IMR-90 (cell line): ENCODE measurements at regions not wholly inside any gene's neighbourhood (a gene's known extent, or its start where the extent isn't known, plus 50 kb on each side); places are given as distances from the start of the nearest gene placed in this dataset.

Experiments used
- ATAC-seq: fragments of 200-7000 bp; cut with Tn5 transposase; 2 replicates; pipeline ENCODE4 v1.9.1; 2020; ENCODE audit warnings: low read depth, mild to moderate bottlenecking, moderate library complexity
- BruUV-seq: library from RNA; stranded (reverse); fragments of 400-500 nt; replicated peaks from 2 replicates; lab custom pipeline; 2021; lab: Mats Ljungman, UMichigan
- CTCF ChIA-PET: fragments of 300-600 bp; formaldehyde crosslinking; extraction: SDS; loops from one replicate; lab custom pipeline; 2021; ENCODE audit warnings: antibody characterized with exemption; lab: Yijun Ruan, JAX
- POLR2A ChIA-PET: fragments of 300-600 bp; sonication (Branson Sonifier 250); formaldehyde crosslinking; loops from one replicate; lab custom pipeline; 2022; ENCODE audit warnings: antibody characterized with exemption; ENCODE audit not compliant: unreplicated experiment; lab: Charles Lee
- DNase-seq: peaks from one replicate; pipeline ENCODE4 v3.0.0; 2013
- H2AFZ ChIP-seq: replicated peaks from 2 replicates; pipeline ENCODE3; 2013; ENCODE audit warnings: low read length, mild to moderate bottlenecking; ENCODE audit not compliant: poor library complexity
- H2AK5ac ChIP-seq: 2 replicates; pipeline ENCODE4 v1.6.1; 2013; ENCODE audit warnings: low read depth, low read length, inconsistent platforms
- H2AK9ac ChIP-seq: replicated peaks from 2 replicates; pipeline ENCODE3; 2013; ENCODE audit warnings: mild to moderate bottlenecking, low read depth, low read length, moderate library complexity; ENCODE audit not compliant: poor library complexity
- H2BK120ac ChIP-seq: 2 replicates; pipeline ENCODE4 v1.6.1; 2013; ENCODE audit warnings: low read depth, low read length, inconsistent platforms
- H2BK15ac ChIP-seq: 3 replicates; pipeline ENCODE4 v1.6.1; 2013; ENCODE audit warnings: low read depth, low read length, inconsistent platforms
- H2BK20ac ChIP-seq: 2 replicates; pipeline ENCODE4 v1.6.1; 2013; ENCODE audit warnings: low read depth, mild to moderate bottlenecking, inconsistent platforms, low read length, moderate library complexity
- H2BK5ac ChIP-seq: 2 replicates; pipeline ENCODE4 v1.6.1; 2013; ENCODE audit warnings: mild to moderate bottlenecking, low read depth, low read length, inconsistent platforms; ENCODE audit not compliant: poor library complexity, severe bottlenecking
- H3K14ac ChIP-seq: replicated peaks from 2 replicates; pipeline ENCODE4 v1.6.1; 2013; ENCODE audit warnings: low read depth, low read length, inconsistent platforms
- H3K18ac ChIP-seq: 2 replicates; pipeline ENCODE4 v1.6.1; 2013; ENCODE audit warnings: low read depth, low read length, control low read depth
- H3K23ac ChIP-seq: 2 replicates; pipeline ENCODE4 v1.6.1; 2013; ENCODE audit warnings: low read depth, low read length, inconsistent platforms
- H3K27ac ChIP-seq: 2 replicates; pipeline ENCODE4 v1.5.1; 2013; ENCODE audit warnings: mild to moderate bottlenecking, control low read depth, low read length; ENCODE audit not compliant: insufficient read depth
- H3K27me3 ChIP-seq: 2 replicates; pipeline ENCODE4 v1.6.1; 2013; ENCODE audit warnings: low read length; ENCODE audit not compliant: control insufficient read depth, insufficient read depth
- H3K36me3 ChIP-seq: 2 replicates; pipeline ENCODE4 v1.6.1; 2013; ENCODE audit warnings: low read length, mixed read lengths; ENCODE audit not compliant: control insufficient read depth, insufficient read depth
- H3K4ac ChIP-seq: 2 replicates; pipeline ENCODE4 v1.6.1; 2013; ENCODE audit warnings: low read depth, low read length, inconsistent platforms
- H3K4me1 ChIP-seq: 2 replicates; pipeline ENCODE4 v1.6.1; 2013; ENCODE audit warnings: low read length, mixed read lengths; ENCODE audit not compliant: control insufficient read depth, insufficient read depth
- H3K4me2 ChIP-seq: 2 replicates; pipeline ENCODE4 v1.6.1; 2013; ENCODE audit warnings: low read depth, mild to moderate bottlenecking, control low read depth, low read length, moderate library complexity
- H3K4me3 ChIP-seq: 2 replicates; pipeline ENCODE4 v1.5.1; 2013; ENCODE audit warnings: low read depth, mild to moderate bottlenecking, control low read depth, low read length, moderate library complexity; ENCODE audit not compliant: insufficient read depth
- H3K56ac ChIP-seq: 2 replicates; pipeline ENCODE4 v1.6.1; 2013; ENCODE audit warnings: low read length, inconsistent platforms; ENCODE audit not compliant: insufficient read depth; ENCODE audit errors: extremely low read depth
- H3K79me1 ChIP-seq, 2 experiments: 2 replicates each; pipeline ENCODE4 v1.6.1; 2013; ENCODE audit warnings: low read length in 2 of 2, inconsistent platforms in 1 of 2, low read depth in 1 of 2
- H3K9ac ChIP-seq: 2 replicates; pipeline ENCODE4 v1.6.1; 2013; ENCODE audit warnings: low read depth, low read length, control low read depth
- H3K9me1 ChIP-seq: 2 replicates; pipeline ENCODE4 v1.6.1; 2013; ENCODE audit warnings: low read length, inconsistent platforms; ENCODE audit not compliant: insufficient read depth
- H3K9me3 ChIP-seq: 2 replicates; pipeline ENCODE4 v1.6.1; 2013; ENCODE audit warnings: low read length; ENCODE audit not compliant: control insufficient read depth, insufficient read depth
- H4K20me1 ChIP-seq: 2 replicates; pipeline ENCODE4 v1.6.1; 2013; ENCODE audit warnings: low read length, inconsistent platforms; ENCODE audit not compliant: insufficient read depth
- H4K5ac ChIP-seq: 2 replicates; pipeline ENCODE4 v1.6.1; 2013; ENCODE audit warnings: mild to moderate bottlenecking, low read depth, low read length, control low read depth
- H4K8ac ChIP-seq, 2 experiments: 2 replicates each; pipeline ENCODE4 v1.6.1; 2013; ENCODE audit warnings: low read depth in 2 of 2, low read length in 2 of 2, control low read depth in 1 of 2, inconsistent platforms in 1 of 2
- H4K91ac ChIP-seq: 2 replicates; pipeline ENCODE4 v1.6.1; 2013; ENCODE audit warnings: low read depth, low read length, inconsistent platforms; ENCODE audit not compliant: insufficient read depth
- BHLHE40 ChIP-seq: fragments of 150-350 bp; IDR thresholded peaks from 2 replicates; pipeline ENCODE4 v1.6.1; 2016; ENCODE audit warnings: mild to moderate bottlenecking, low read depth, low read length
- FOS ChIP-seq: fragments of 150-350 bp; IDR thresholded peaks from 2 replicates; pipeline ENCODE4 v1.6.1; 2016; ENCODE audit warnings: low read depth, low read length
- MAFK ChIP-seq: IDR thresholded peaks from 2 replicates; pipeline ENCODE4 v1.6.1; 2012; ENCODE audit warnings: low read depth, low read length, improper control_type of control experiment
- MAZ ChIP-seq: IDR thresholded peaks from 2 replicates; pipeline ENCODE4 v1.6.1; 2012; ENCODE audit warnings: low read depth, mild to moderate bottlenecking, low read length, improper control_type of control experiment, moderate library complexity, borderline replicate concordance
- WGBS, 2 experiments: methylation state at CpG; one replicate each; pipeline versions ENCODE4 v1.1.5 to v1.1.7; 2013; ENCODE audit warnings: missing lambda C conversion rate in 2 of 2; ENCODE audit not compliant: insufficient read length in 1 of 2; ENCODE audit errors: extremely low coverage in 2 of 2; 5-methylcytosine and 5-hydroxymethylcytosine counted together
- dilution Hi-C: fragments of 300-500 bp; cut with HindIII; formaldehyde crosslinking; loops from one replicate; pipeline ENCODE4 v1.14.3; 2018; ENCODE audit warnings: low sequenced_read_pairs; ENCODE audit not compliant: unreplicated experiment
- in situ Hi-C: fragments of 300-500 bp; cut with MboI; formaldehyde crosslinking; loops from 3 replicates; pipeline ENCODE4 v1.14.3; 2019; ENCODE audit warnings: low sequenced_read_pairs, inconsistent platforms, mixed read lengths
- intact Hi-C: fragments of 100-400 bp; cut with micrococcal nuclease; formaldehyde crosslinking; loops from 2 replicates; pipeline ENCODE4 v1.10.0; 2022

GRCh38 chr15:62895139-62895866 lies 147.2 kb upstream of the TPM1 start:
- H3K23ac ChIP-seq, result peak overlapping the region; percentile 96
- H4K8ac ChIP-seq, result peak overlapping the region; percentile 92 to 99
- ATAC-seq (no peak), DNase-seq (peak; percentile 88)
- H3K36me3 ChIP-seq, result no peaks in the 10 kb centered on the region
- H3K27me3 ChIP-seq, result no peaks in the 10 kb centered on the region
- ChIA-PET CTCF (interaction anchor here (0.7 to 1.5 kb wide), 4 partner anchors 11 to 152 kb away, joined by 3 to 4 read pairs (median 4); no protein-coding TSS in a partner anchor), POLR2A (interaction anchor here (0.5 to 1.8 kb wide), 4 partner anchors 45 to 152 kb away, joined by 4 to 8 read pairs (median 8); partner anchors contain the start of gene TPM1)
- TF ChIP-seq MAFK (no peak), FOS (peak; percentile 73), MAZ (peak; percentile 41; the same call in 1 of the 2 replicates), BHLHE40 (peak; percentile 43; the same call in 1 of the 2 replicates)
- H4K20me1 ChIP-seq, result no peaks in the 10 kb centered on the region; the same call in 1 of the 2 replicates
- BruUV-seq, result no TSS peak
- H3K14ac ChIP-seq, result peak overlapping the region; percentile 96
- peak overlapping the region; percentile 99 for H2BK20ac ChIP-seq
- peak overlapping the region; percentile 97 for H4K5ac ChIP-seq
- H2BK15ac ChIP-seq, result peak overlapping the region; percentile 99
- peak overlapping the region; percentile 98 for H3K18ac ChIP-seq
- H3K79me1 ChIP-seq, result peaks cover 0 to 9% of the 10 kb centered on the region in 2 experiments; a peak in 2 of 4 replicates
- H4K91ac ChIP-seq, result peak overlapping the region; percentile 100
- peak overlapping the region; percentile 99 for H3K27ac ChIP-seq
- H3K4me2 ChIP-seq, result peak overlapping the region; percentile 14
- H2AK5ac ChIP-seq, result peak overlapping the region; percentile 100
- WGBS, 2 experiments, result 83% methylated on average over 1 of the region's 6 CpGs; no CpG with 5 or more reads in 1 of the 2 experiments
- peak overlapping the region; percentile 96 for H3K56ac ChIP-seq
- peaks cover 27% of the 10 kb centered on the region for H3K9me1 ChIP-seq
- peaks cover 25% of the 10 kb centered on the region for H3K4me1 ChIP-seq
- H3K9ac ChIP-seq, result peak overlapping the region; percentile 57
- H3K9me3 ChIP-seq, result no peaks in the 10 kb centered on the region
- intact Hi-C loops, result loop anchor here (10.0 kb wide), 1 partner anchor 111 kb away; no protein-coding TSS in a partner anchor
- H2AK9ac ChIP-seq, result peak overlapping the region; percentile 83
- H2BK120ac ChIP-seq, result peak overlapping the region; percentile 100
- peak overlapping the region; percentile 100 for H2BK5ac ChIP-seq
- no peak overlapping the region for H3K4me3 ChIP-seq
- peak overlapping the region; percentile 100 for H3K4ac ChIP-seq
- dilution Hi-C loops, result no loop called here
- in situ Hi-C loops, result loop anchor here (10.0 kb wide), 1 partner anchor 149 kb away; the partner anchor contains the start of gene TPM1
- H2AFZ ChIP-seq, result peak overlapping the region; percentile 79
